Colonic mucosa (tissue), 4 donors: ENCODE measurements at regions not wholly inside any gene's neighbourhood (a gene's known extent, or its start where the extent isn't known, plus 50 kb on each side); places are given as distances from the start of the nearest gene placed in this dataset.

Source experiments
- DNase-seq: peaks from one replicate; pipeline ENCODE4 v3.0.0-alpha.2; 2020
- H3K27ac ChIP-seq: fragments of 200-600 bp; one replicate; pipeline ENCODE4 v1.8.0; 2021
- H3K27me3 ChIP-seq: fragments of 200-600 bp; one replicate; pipeline ENCODE4 v1.8.0; 2021
- H3K36me3 ChIP-seq: fragments of 200-600 bp; one replicate; pipeline ENCODE4 v1.8.0; 2021
- H3K4me1 ChIP-seq: fragments of 200-600 bp; one replicate; pipeline ENCODE4 v1.8.0; 2021; ENCODE audit warnings: mild to moderate bottlenecking
- H3K4me3 ChIP-seq: fragments of 200-600 bp; one replicate; pipeline ENCODE4 v1.8.0; 2021
- H3K9ac ChIP-seq, 2 donors: one replicate each; pipeline ENCODE4 v1.7.0; 2013; ENCODE audit warnings: control low read depth in 2 of 2, low read depth in 2 of 2, low read length in 2 of 2
- H3K9me3 ChIP-seq: fragments of 200-600 bp; one replicate; pipeline ENCODE4 v1.8.0; 2021
- CTCF ChIP-seq: fragments of 200-600 bp; IDR thresholded peaks from one replicate; pipeline ENCODE4 v1.8.0; 2022; ENCODE audit warnings: antibody characterized with exemption, mild to moderate bottlenecking
- intact Hi-C: fragments of 100-400 bp; cut with DNase I; formaldehyde crosslinking; loops from one replicate; pipeline ENCODE4 v1.14.1; 2022
- donor health status: healthy.
- donor health status: DM: no; HTN: no; CAD: no.
- donor health status: DM: no; HTN: no; CAD: no.

- no peak for TF ChIP-seq CTCF
- Histone ChIP-seq H3K27me3 (no peaks in the 10 kb centered on the region), H3K27ac (no peak overlapping the region), H3K4me3 (no peak overlapping the region), H3K36me3 (no peaks in the 10 kb centered on the region), H3K9ac (no peak overlapping the region), H3K9me3 (no peaks in the 10 kb centered on the region), H3K4me1 (no peaks in the 10 kb centered on the region)
- intact Hi-C loops, result no loop called here
- DNase-seq, result no peak
These were observed 103.0 kb upstream of the RAP1B start for GRCh38 chr12:68507657-68508056.

- Histone ChIP-seq H3K27me3 (no peaks in the 10 kb centered on the region), H3K9ac (no peak overlapping the region), H3K4me3 (no peak overlapping the region), H3K27ac (no peak overlapping the region), H3K4me1 (no peaks in the 10 kb centered on the region), H3K36me3 (no peaks in the 10 kb centered on the region), H3K9me3 (no peaks in the 10 kb centered on the region)
- DNase-seq, result no peak
- intact Hi-C loops, result no loop called here
- no peak for TF ChIP-seq CTCF
These were observed 102.1 kb upstream of the RAP1B start for GRCh38 chr12:68508576-68508975.

- no peak for TF ChIP-seq CTCF
- Histone ChIP-seq H3K27me3 (no peaks in the 10 kb centered on the region), H3K4me1 (no peaks in the 10 kb centered on the region), H3K9me3 (no peaks in the 10 kb centered on the region), H3K36me3 (no peaks in the 10 kb centered on the region), H3K9ac (no peak overlapping the region), H3K4me3 (no peak overlapping the region), H3K27ac (no peak overlapping the region)
- DNase-seq, result no peak
- intact Hi-C loops, result no loop called here
These were observed 101.5 kb upstream of the RAP1B start for GRCh38 chr12:68509242-68509641.

- H3K27me3 ChIP-seq, result no peaks in the 10 kb centered on the region
- no peak overlapping the region for H3K27ac ChIP-seq
- H3K36me3 ChIP-seq, result no peaks in the 10 kb centered on the region
- H3K9ac ChIP-seq, result no peak overlapping the region
- intact Hi-C loops, result no loop called here
- no peak for DNase-seq
- no peak for TF ChIP-seq CTCF
- no peaks in the 10 kb centered on the region for H3K9me3 ChIP-seq
- no peak overlapping the region for H3K4me3 ChIP-seq
- H3K4me1 ChIP-seq, result no peaks in the 10 kb centered on the region
These were observed 100.3 kb upstream of the RAP1B start for GRCh38 chr12:68510397-68510796.

- H3K4me1 ChIP-seq, result no peaks in the 10 kb centered on the region
These were observed 95.8 kb upstream of the RAP1B start for GRCh38 chr12:68514807-68515411.

More at GRCh38 chr12:68514807-68515411, 95.8 kb upstream of the RAP1B start:
- H3K27ac ChIP-seq, result no peak overlapping the region
- no peaks in the 10 kb centered on the region for H3K36me3 ChIP-seq
- TF ChIP-seq CTCF, result no peak
- DNase-seq, result no peak
- intact Hi-C loops, result no loop called here
- H3K27me3 ChIP-seq, result no peaks in the 10 kb centered on the region
- no peaks in the 10 kb centered on the region for H3K9me3 ChIP-seq
- no peak overlapping the region for H3K4me3 ChIP-seq
- H3K9ac ChIP-seq, result no peak overlapping the region
